OCI-LY3 (cell line): ENCODE measurements at regions not wholly inside any gene's neighbourhood (a gene's known extent, or its start where the extent isn't known, plus 50 kb on each side); places are given as distances from the start of the nearest gene placed in this dataset.

Experiments used
- EZH2phosphoT487 ChIP-seq: fragments of 200-600 bp; shearing (Covaris generic); IDR thresholded peaks from 2 replicates; pipeline ENCODE4 v1.6.1; 2018; ENCODE audit warnings: antibody characterized with exemption, mixed run types, low read depth
- TF ChIP-seq, protein P1 (sequence below): fragments of 200-600, 300-600 bp; sonication (generic); IDR thresholded peaks from 2 replicates; pipeline ENCODE4 v1.5.1; 2014; ENCODE audit warnings: antibody characterized with exemption, low read length, low read depth

DNA sequence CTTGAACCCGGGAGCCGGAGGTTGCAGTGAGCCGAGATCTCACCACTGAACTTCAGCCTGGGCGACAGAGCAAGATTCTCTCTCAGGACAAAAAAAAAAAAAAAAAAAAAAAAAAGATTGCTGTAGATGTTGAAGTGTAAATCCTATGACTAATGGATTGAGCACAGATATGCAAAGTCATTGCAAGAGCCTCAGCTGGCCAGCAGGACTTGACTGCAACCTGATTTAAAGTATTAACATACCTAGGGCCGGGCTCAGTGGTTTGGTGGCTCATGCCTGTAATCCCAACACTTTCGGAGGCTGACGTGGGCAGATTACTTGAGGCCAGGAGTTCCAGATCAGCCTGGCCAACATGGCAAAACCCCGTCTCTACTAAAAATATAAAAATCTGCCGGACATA lies 69.6 kb upstream of the EPCAM start:
- TF ChIP-seq, protein P1, sequence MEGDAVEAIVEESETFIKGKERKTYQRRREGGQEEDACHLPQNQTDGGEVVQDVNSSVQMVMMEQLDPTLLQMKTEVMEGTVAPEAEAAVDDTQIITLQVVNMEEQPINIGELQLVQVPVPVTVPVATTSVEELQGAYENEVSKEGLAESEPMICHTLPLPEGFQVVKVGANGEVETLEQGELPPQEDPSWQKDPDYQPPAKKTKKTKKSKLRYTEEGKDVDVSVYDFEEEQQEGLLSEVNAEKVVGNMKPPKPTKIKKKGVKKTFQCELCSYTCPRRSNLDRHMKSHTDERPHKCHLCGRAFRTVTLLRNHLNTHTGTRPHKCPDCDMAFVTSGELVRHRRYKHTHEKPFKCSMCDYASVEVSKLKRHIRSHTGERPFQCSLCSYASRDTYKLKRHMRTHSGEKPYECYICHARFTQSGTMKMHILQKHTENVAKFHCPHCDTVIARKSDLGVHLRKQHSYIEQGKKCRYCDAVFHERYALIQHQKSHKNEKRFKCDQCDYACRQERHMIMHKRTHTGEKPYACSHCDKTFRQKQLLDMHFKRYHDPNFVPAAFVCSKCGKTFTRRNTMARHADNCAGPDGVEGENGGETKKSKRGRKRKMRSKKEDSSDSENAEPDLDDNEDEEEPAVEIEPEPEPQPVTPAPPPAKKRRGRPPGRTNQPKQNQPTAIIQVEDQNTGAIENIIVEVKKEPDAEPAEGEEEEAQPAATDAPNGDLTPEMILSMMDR: no peak
- no peak for TF ChIP-seq EZH2phosphoT487
